ENCODE measurements at regions not wholly inside any gene's neighbourhood (a gene's known extent, or its start where the extent isn't known, plus 50 kb on each side); places are given as distances from the start of the nearest gene placed in this dataset.
"Not testable (repeated sequence)": the region's sequence is repeated elsewhere in the genome, so short reads cannot be mapped to it uniquely, and the experiment has no call there.

- DNase-seq (ENCODE audit: low spot score), result not testable (repeated sequence)
Measured at GRCh38 chr2:139410147-139410832, 630.1 kb upstream of the NXPH2 start.

GRCh38 chr2:139409212-139409611 lies 629.0 kb upstream of the NXPH2 start:
- no peak for DNase-seq (ENCODE audit: low spot score)

GRCh38 chr2:139403948-139404347 lies 623.8 kb upstream of the NXPH2 start:
- no peak for DNase-seq (ENCODE audit: low spot score)

GRCh38 chr2:139394801-139395200 lies 614.6 kb upstream of the NXPH2 start:
- DNase-seq (ENCODE audit: low spot score), result no peak

GRCh38 chr2:139389391-139389790 lies 609.2 kb upstream of the NXPH2 start:
- no peak for DNase-seq (ENCODE audit: low spot score)

- no peak for DNase-seq (ENCODE audit: low spot score)
Measured at GRCh38 chr2:139386401-139386800, 606.2 kb upstream of the NXPH2 start.

- no peak for DNase-seq (ENCODE audit: low spot score)
Measured at GRCh38 chr2:139383532-139383931, 603.3 kb upstream of the NXPH2 start.

- no peak for DNase-seq (ENCODE audit: low spot score)
Measured at GRCh38 chr2:139380051-139380450, 599.9 kb upstream of the NXPH2 start.

GRCh38 chr2:139378373-139378772 lies 598.2 kb upstream of the NXPH2 start:
- DNase-seq (ENCODE audit: low spot score), result no peak

GRCh38 chr2:139374296-139374850 lies 594.2 kb upstream of the NXPH2 start:
- no peak for DNase-seq (ENCODE audit: low spot score)

GRCh38 chr2:139369423-139370409 lies 589.5 kb upstream of the NXPH2 start:
- DNase-seq (ENCODE audit: low spot score), result no peak

GRCh38 chr2:139367416-139367815 lies 587.2 kb upstream of the NXPH2 start:
- DNase-seq (ENCODE audit: low spot score), result no peak

GRCh38 chr2:139366681-139367080 lies 586.5 kb upstream of the NXPH2 start:
- no peak for DNase-seq (ENCODE audit: low spot score)

- no peak for DNase-seq (ENCODE audit: low spot score)
Measured at GRCh38 chr2:139365189-139365588, 585.0 kb upstream of the NXPH2 start.

GRCh38 chr2:139360654-139361053 lies 580.5 kb upstream of the NXPH2 start:
- no peak for DNase-seq (ENCODE audit: low spot score)

GRCh38 chr2:139359818-139360217 lies 579.6 kb upstream of the NXPH2 start:
- DNase-seq (ENCODE audit: low spot score), result no peak

GRCh38 chr2:139357972-139358371 lies 577.8 kb upstream of the NXPH2 start:
- no peak for DNase-seq (ENCODE audit: low spot score)

GRCh38 chr2:139354518-139354917 lies 574.3 kb upstream of the NXPH2 start:
- no peak for DNase-seq (ENCODE audit: low spot score)

- no peak for DNase-seq (ENCODE audit: low spot score)
Measured at GRCh38 chr2:139353874-139354273, 573.7 kb upstream of the NXPH2 start.

GRCh38 chr2:139317259-139317658 lies 537.1 kb upstream of the NXPH2 start:
- no peak for DNase-seq (ENCODE audit: low spot score)

GRCh38 chr2:139314059-139314458 lies 533.9 kb upstream of the NXPH2 start:
- no peak for DNase-seq (ENCODE audit: low spot score)

GRCh38 chr2:139296672-139297209 lies 516.6 kb upstream of the NXPH2 start:
- no peak for DNase-seq (ENCODE audit: low spot score)
